HepG2 (cell line): ENCODE measurements at regions not wholly inside any gene's neighbourhood (a gene's known extent, or its start where the extent isn't known, plus 50 kb on each side); places are given as distances from the start of the nearest gene placed in this dataset.

Experiments
- ATAC-seq: fragments of 200-7000 bp; cut with Tn5 transposase; 3 replicates; pipeline ENCODE4 v1.9.1; 2020; ENCODE audit warnings: mild to moderate bottlenecking, moderate library complexity
- BruUV-seq: library from RNA; stranded (reverse); fragments of 400-500 nt; replicated peaks from 2 replicates; lab custom pipeline; 2021; lab: Mats Ljungman, UMichigan
- CTCF ChIA-PET: fragments of 300-600 bp; formaldehyde crosslinking; extraction: SDS; loops from one replicate; lab custom pipeline; 2021; ENCODE audit warnings: low total read pairs, inconsistent platforms, low intra/inter-chr PET ratio; lab: Yijun Ruan, JAX
- POLR2A ChIA-PET: fragments of 350-600 bp; sonication (Branson Sonifier 250); formaldehyde crosslinking; loops from one replicate; lab custom pipeline; 2020; ENCODE audit warnings: antibody characterized with exemption, inconsistent platforms; lab: Yijun Ruan, JAX
- DNase-seq: peaks from one replicate; pipeline ENCODE4 v3.0.0-alpha.2; 2015; ENCODE audit warnings: low spot score
- FAIRE-seq: peaks from 3 replicates; lab custom pipeline; 2011; peaks lifted over from hg19 to GRCh38; lab: Jason Lieb, UNC
- H2AFZ ChIP-seq: one replicate; pipeline ENCODE4 v1.6.1; 2011; ENCODE audit warnings: low read length, inconsistent platforms
- H3K27ac ChIP-seq: fragments of 300-600 bp; 3 replicates; pipeline ENCODE4 v1.8.0; 2011; ENCODE audit warnings: mixed run types, mild to moderate bottlenecking, mixed read lengths, low read length, inconsistent platforms; ENCODE audit not compliant: insufficient read depth; ENCODE audit errors: extremely low read length
- H3K27me3 ChIP-seq, 2 experiments: fragments of 200-600 bp in 1 of 2; 2 replicates in 1 of 2; 3 replicates in 1 of 2; pipeline versions ENCODE4 v1.6.0 to v1.8.0; 2011; ENCODE audit warnings: low read length in 2 of 2, mild to moderate bottlenecking in 2 of 2, moderate library complexity in 2 of 2, inconsistent platforms in 1 of 2; ENCODE audit not compliant: insufficient read depth in 2 of 2, control insufficient read depth in 1 of 2
- H3K36me3 ChIP-seq, 2 experiments: fragments of 200-600 bp in 1 of 2; replicated peaks in 1 of 2; 2 replicates in 1 of 2; 3 replicates in 1 of 2; pipeline versions ENCODE4 v1.5.1 to v1.8.0; 2011; ENCODE audit warnings: low read length in 2 of 2, inconsistent platforms in 1 of 2; ENCODE audit not compliant: insufficient read depth in 2 of 2, control insufficient read depth in 1 of 2
- H3K4me1 ChIP-seq: 2 replicates; pipeline ENCODE4 v1.5.1; 2012; ENCODE audit warnings: low read length, inconsistent platforms; ENCODE audit not compliant: insufficient read depth
- H3K4me2 ChIP-seq: 2 replicates; pipeline ENCODE4 v1.6.0; 2011; ENCODE audit warnings: low read depth, low read length, inconsistent platforms
- H3K4me3 ChIP-seq, 3 experiments: fragments of 200-600 bp in 1 of 3; sonication (generic), shearing (Covaris generic) in 1 of 3; replicated peaks in 1 of 3; 2 replicates each; pipeline ENCODE4 v1.5.1; 2011 to 2016; ENCODE audit warnings: low read length in 3 of 3, inconsistent platforms in 2 of 3, low read depth in 2 of 3, mild to moderate bottlenecking in 2 of 3, control low read depth in 1 of 3, mixed read lengths in 1 of 3; ENCODE audit not compliant: insufficient read depth in 1 of 3
- H3K79me2 ChIP-seq: one replicate; pipeline ENCODE4 v1.6.1; 2011; ENCODE audit warnings: low read length, inconsistent platforms; ENCODE audit not compliant: insufficient read depth
- H3K9ac ChIP-seq: 2 replicates; pipeline ENCODE4 v1.6.0; 2011; ENCODE audit warnings: mild to moderate bottlenecking, low read depth, low read length, inconsistent platforms; ENCODE audit not compliant: insufficient read depth
- H3K9me3 ChIP-seq: 2 replicates; pipeline ENCODE4 v1.5.1; 2012; ENCODE audit warnings: mild to moderate bottlenecking, low read length
- H4K20me1 ChIP-seq: 2 replicates; pipeline ENCODE4 v1.6.0; 2011; ENCODE audit warnings: inconsistent platforms, mild to moderate bottlenecking, low read length, moderate library complexity; ENCODE audit not compliant: insufficient read depth
- ARHGAP35 ChIP-seq: sonication (generic); formaldehyde crosslinking; IDR thresholded peaks from 2 replicates; pipeline ENCODE4 v1.9.0; 2022; ENCODE audit warnings: mild to moderate bottlenecking, inconsistent platforms, moderate library complexity, missing genetic modification reagents, borderline replicate concordance
- ARNT ChIP-seq: fragments of 450-650 bp; IDR thresholded peaks from 2 replicates; pipeline ENCODE4 v1.6.1; 2017
- BRCA1 ChIP-seq: sonication (generic); formaldehyde crosslinking; IDR thresholded peaks from 2 replicates; pipeline ENCODE4 v1.4.0; 2020; ENCODE audit warnings: missing genetic modification reagents
- CHD2 ChIP-seq: IDR thresholded peaks from 2 replicates; pipeline ENCODE4 v1.6.1; 2011; ENCODE audit warnings: low read depth, low read length, improper control_type of control experiment
- HIC2 ChIP-seq: sonication (generic); formaldehyde crosslinking; IDR thresholded peaks from 2 replicates; pipeline ENCODE4 v1.9.0; 2022; ENCODE audit warnings: low read depth, missing genetic modification reagents
- MAFF ChIP-seq: IDR thresholded peaks from 2 replicates; pipeline ENCODE4 v1.6.1; 2011; ENCODE audit warnings: low read depth, low read length, improper control_type of control experiment
- MAFK ChIP-seq, 2 experiments: IDR thresholded peaks in 1 of 2; conservative IDR thresholded peaks in 1 of 2; 2 replicates each; pipeline ENCODE4 v1.6.1; 2011; ENCODE audit warnings: improper control_type of control experiment in 2 of 2, low read length in 2 of 2
- MIER3 ChIP-seq: IDR thresholded peaks from 2 replicates; pipeline ENCODE4 v1.6.1; 2016; ENCODE audit warnings: missing compliant biosample characterization, borderline replicate concordance
- MTF1 ChIP-seq: sonication (generic); formaldehyde crosslinking; IDR thresholded peaks from 2 replicates; pipeline ENCODE4 v1.5.0; 2020; ENCODE audit warnings: missing genetic modification reagents
- PPARG ChIP-seq: conservative IDR thresholded peaks from 2 replicates; pipeline ENCODE4 v1.6.1; 2016; ENCODE audit warnings: missing biosample characterization, missing genetic modification reagents
- TEF ChIP-seq: sonication (generic); formaldehyde crosslinking; IDR thresholded peaks from 2 replicates; pipeline ENCODE4 v1.5.0; 2020; ENCODE audit warnings: missing genetic modification reagents
- TP53 ChIP-seq: sonication (generic); formaldehyde crosslinking; conservative IDR thresholded peaks from 2 replicates; pipeline ENCODE4 v1.4.0; 2020; ENCODE audit warnings: missing genetic modification reagents
- ZNF207 ChIP-seq: fragments of 450-650 bp; IDR thresholded peaks from 2 replicates; pipeline ENCODE4 v1.6.1; 2016; ENCODE audit warnings: antibody characterized with exemption, borderline replicate concordance
- ZNF234 ChIP-seq: sonication (generic); formaldehyde crosslinking; conservative IDR thresholded peaks from 2 replicates; pipeline ENCODE4 v1.5.1; 2020; ENCODE audit warnings: mild to moderate bottlenecking, missing genetic modification reagents
- ZNF362 ChIP-seq: sonication (generic); formaldehyde crosslinking; IDR thresholded peaks from 2 replicates; pipeline ENCODE4 v1.4.0; 2020; ENCODE audit warnings: missing genetic modification reagents, mild to moderate bottlenecking, borderline replicate concordance
- ZNF543 ChIP-seq: sonication (generic); formaldehyde crosslinking; IDR thresholded peaks from 2 replicates; pipeline ENCODE4 v1.4.0; 2020; ENCODE audit warnings: mild to moderate bottlenecking, missing genetic modification reagents
- WGBS: methylation state at CpG from one replicate; pipeline ENCODE4 v1.1.6; 2017; ENCODE audit warnings: low lambda C conversion rate; 5-methylcytosine and 5-hydroxymethylcytosine counted together
- in situ Hi-C: cut with HindIII; loops from 2 replicates; pipeline ENCODE4 v1.10.0; 2017; ENCODE audit warnings: low pct_unique_long_range_greater_than_20kb; ENCODE audit not compliant: extremely low pct_ligation_motif_present
- intact Hi-C: fragments of 100-400 bp; cut with micrococcal nuclease; formaldehyde crosslinking; loops from one replicate; pipeline ENCODE4 v1.10.0; 2022; ENCODE audit not compliant: unreplicated experiment

GRCh38 chr4:30870513-30870912 lies 150.3 kb downstream of the PCDH7 start (continued):
- TF ChIP-seq MTF1 (CRISPR knock-in tag), result no peak
- no peak for TF ChIP-seq BRCA1
- no peak for TF ChIP-seq ZNF234 (CRISPR knock-in tag)
- TF ChIP-seq ZNF543, result no peak

- FAIRE-seq (no peak), ATAC-seq (no peak)
Observed at GRCh38 chr4:30875658-30876269, 155.6 kb downstream of the PCDH7 start.

GRCh38 chr4:30879855-30880598 lies 159.9 kb downstream of the PCDH7 start:
- no peaks in the 10 kb centered on the region for H3K79me2 ChIP-seq
- no peaks in the 10 kb centered on the region for H3K4me1 ChIP-seq
- no peaks in the 10 kb centered on the region for H3K36me3 ChIP-seq
- no peaks in the 10 kb centered on the region for H4K20me1 ChIP-seq
- no peak overlapping the region for H3K4me3 ChIP-seq
- no peak overlapping the region for H2AFZ ChIP-seq
- intact Hi-C loops, result no loop called here
- no peak overlapping the region for H3K27ac ChIP-seq
- in situ Hi-C loops, result no loop called here
- POLR2A ChIA-PET, result no interaction called here
- ATAC-seq, result no peak
- H3K9me3 ChIP-seq, result peaks cover 1% of the 10 kb centered on the region; the same call in 1 of the 2 replicates
- no peak for FAIRE-seq
- no peak for DNase-seq
- CTCF ChIA-PET, result no interaction called here
- no peak overlapping the region for H3K9ac ChIP-seq
- H3K4me2 ChIP-seq, result no peak overlapping the region
- no TSS peak for BruUV-seq
- no peaks in the 10 kb centered on the region for H3K27me3 ChIP-seq
- TF ChIP-seq MIER3 (CRISPR knock-in tag), result no peak
- TF ChIP-seq TEF (CRISPR knock-in tag), result no peak
- no peak for TF ChIP-seq ARHGAP35 (CRISPR knock-in tag)
- TF ChIP-seq CHD2, result no peak
- TF ChIP-seq ZNF207, result no peak
- no peak for TF ChIP-seq HIC2 (CRISPR knock-in tag)
- no peak for TF ChIP-seq ZNF362 (CRISPR knock-in tag)
- TF ChIP-seq ARNT, result no peak
- TF ChIP-seq PPARG (CRISPR knock-in tag), result no peak

More at GRCh38 chr4:30875658-30876269, 155.6 kb downstream of the PCDH7 start:
- H3K79me2 ChIP-seq, result no peaks in the 10 kb centered on the region
- no peaks in the 10 kb centered on the region for H3K9me3 ChIP-seq
- TF ChIP-seq MAFK (conservative IDR thresholded peaks at IDR 0.05 in 1 of 2, IDR thresholded peaks at IDR 0.05 in 1 of 2; ENCODE audit: low read length in 2 of 2) (peak; percentile 63 to 83), TP53 (CRISPR knock-in tag) (no peak), MAFF (peak; percentile 67)
- BruUV-seq, result no TSS peak
- no peaks in the 10 kb centered on the region for H3K4me1 ChIP-seq
- H3K27me3 ChIP-seq, result no peaks in the 10 kb centered on the region
- no peak overlapping the region for H3K4me2 ChIP-seq
- POLR2A ChIA-PET, result no interaction called here
- no peaks in the 10 kb centered on the region for H3K36me3 ChIP-seq
- intact Hi-C loops, result no loop called here
- 2% methylated on average over 3 of the region's 3 CpGs for WGBS
- no peak for DNase-seq
- no peaks in the 10 kb centered on the region for H4K20me1 ChIP-seq
- H3K9ac ChIP-seq, result no peak overlapping the region
- H2AFZ ChIP-seq, result no peak overlapping the region
- no peak overlapping the region for H3K27ac ChIP-seq
- in situ Hi-C loops, result no loop called here
- CTCF ChIA-PET, result no interaction called here
- H3K4me3 ChIP-seq, result no peak overlapping the region
